Hepatocyte (in vitro differentiated cells): ENCODE measurements at regions not wholly inside any gene's neighbourhood (a gene's known extent, or its start where the extent isn't known, plus 50 kb on each side); places are given as distances from the start of the nearest gene placed in this dataset.

Experiments
- DNase-seq: peaks from one replicate; pipeline ENCODE4 v3.0.0-alpha.2; 2016; ENCODE audit warnings: low spot score
- H2AFZ ChIP-seq: fragments of 200-600 bp; sonication (generic); 2 replicates; pipeline ENCODE4 v1.6.0; 2016; ENCODE audit warnings: antibody characterized with exemption, mild to moderate bottlenecking
- H3K27ac ChIP-seq: fragments of 200-600 bp; sonication (generic); 2 replicates; pipeline ENCODE4 v1.5.1; 2016; ENCODE audit warnings: mild to moderate bottlenecking
- H3K27me3 ChIP-seq: fragments of 200-600 bp; sonication (generic); 2 replicates; pipeline ENCODE4 v1.6.1; 2016
- H3K36me3 ChIP-seq: fragments of 200-600 bp; sonication (generic); replicated peaks from 2 replicates; pipeline ENCODE4 v1.5.1; 2016; ENCODE audit warnings: low read depth; ENCODE audit not compliant: insufficient read depth
- H3K4me1 ChIP-seq: fragments of 200-600 bp; sonication (generic); 2 replicates; pipeline ENCODE4 v1.5.1; 2016; ENCODE audit warnings: mild to moderate bottlenecking, moderate library complexity; ENCODE audit not compliant: insufficient read depth
- H3K4me2 ChIP-seq: fragments of 200-600 bp; sonication (generic); 2 replicates; pipeline ENCODE4 v1.6.0; 2016
- H3K4me3 ChIP-seq: fragments of 200-600 bp; sonication (generic); 2 replicates; pipeline ENCODE4 v1.5.1; 2016; ENCODE audit warnings: mild to moderate bottlenecking
- H3K79me2 ChIP-seq: fragments of 200-600 bp; sonication (generic); 2 replicates; pipeline ENCODE4 v1.6.0; 2017; ENCODE audit warnings: mild to moderate bottlenecking
- H3K9me2 ChIP-seq: fragments of 200-600 bp; sonication (generic); replicated peaks from 2 replicates; pipeline ENCODE4 v1.6.0; 2017; ENCODE audit warnings: mild to moderate bottlenecking; ENCODE audit not compliant: insufficient read depth
- H3K9me3 ChIP-seq: fragments of 200-600 bp; sonication (generic); 2 replicates; pipeline ENCODE4 v1.5.1; 2016; ENCODE audit warnings: low read depth, mild to moderate bottlenecking
- H4K20me1 ChIP-seq: fragments of 200-600 bp; sonication (generic); 2 replicates; pipeline ENCODE4 v1.6.0; 2016; ENCODE audit warnings: mild to moderate bottlenecking; ENCODE audit not compliant: insufficient read depth, poor library complexity, severe bottlenecking
- EZH2 ChIP-seq: fragments of 200-600 bp; sonication (generic); IDR thresholded peaks from 2 replicates; pipeline ENCODE4 v1.6.1; 2016; ENCODE audit warnings: antibody characterized with exemption, mild to moderate bottlenecking, borderline replicate concordance
- EZH2phosphoT487 ChIP-seq: fragments of 200-600 bp; sonication (generic); IDR thresholded peaks from one replicate; pipeline ENCODE4 v1.6.1; 2018; ENCODE audit warnings: antibody characterized with exemption, mild to moderate bottlenecking, low read depth, moderate library complexity; ENCODE audit not compliant: unreplicated experiment, severe bottlenecking
- WGBS: methylation state at CpG from one replicate; pipeline ENCODE4 v1.1.6; 2016; ENCODE audit warnings: low lambda C conversion rate; ENCODE audit errors: missing lambda C conversion rate; 5-methylcytosine and 5-hydroxymethylcytosine counted together
- TF ChIP-seq, protein P1 (sequence below): fragments of 200-600 bp; sonication (generic); IDR thresholded peaks from 2 replicates; pipeline ENCODE4 v1.5.1; 2016; ENCODE audit warnings: antibody characterized with exemption, mild to moderate bottlenecking; ENCODE audit not compliant: poor library complexity

DNA sequence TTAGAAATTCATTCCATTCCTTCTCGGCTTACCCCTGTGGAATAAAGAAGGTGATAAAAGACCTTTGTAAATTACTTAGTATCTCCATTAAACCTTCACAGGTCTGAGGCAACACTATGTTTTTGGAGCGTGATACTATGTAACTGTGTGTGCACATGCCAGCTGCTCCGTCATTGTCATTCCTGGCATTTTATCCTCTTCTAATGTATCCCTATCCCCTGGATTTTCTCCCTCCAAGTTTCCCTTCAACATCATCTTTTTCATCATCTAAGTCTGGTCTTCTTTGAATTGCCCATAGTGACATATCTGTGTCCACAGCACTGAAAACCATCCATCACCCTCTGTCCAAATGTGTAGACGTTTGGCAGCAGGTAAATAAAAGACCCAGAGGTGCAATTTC lies 125.7 kb downstream of the TEX36 start:
- no peaks in the 10 kb centered on the region for H3K9me2 ChIP-seq
- H3K27ac ChIP-seq: no peak overlapping the region
- no peak for DNase-seq
- no peak overlapping the region for H3K4me2 ChIP-seq
- no peaks in the 10 kb centered on the region for H3K79me2 ChIP-seq
- 52% methylated on average over 4 of the region's 4 CpGs for WGBS
- H4K20me1 ChIP-seq: no peaks in the 10 kb centered on the region
- H2AFZ ChIP-seq: no peak overlapping the region
- peaks cover 8% of the 10 kb centered on the region for H3K27me3 ChIP-seq
- TF ChIP-seq EZH2phosphoT487: no peak
- TF ChIP-seq EZH2: no peak
- TF ChIP-seq, protein P1, sequence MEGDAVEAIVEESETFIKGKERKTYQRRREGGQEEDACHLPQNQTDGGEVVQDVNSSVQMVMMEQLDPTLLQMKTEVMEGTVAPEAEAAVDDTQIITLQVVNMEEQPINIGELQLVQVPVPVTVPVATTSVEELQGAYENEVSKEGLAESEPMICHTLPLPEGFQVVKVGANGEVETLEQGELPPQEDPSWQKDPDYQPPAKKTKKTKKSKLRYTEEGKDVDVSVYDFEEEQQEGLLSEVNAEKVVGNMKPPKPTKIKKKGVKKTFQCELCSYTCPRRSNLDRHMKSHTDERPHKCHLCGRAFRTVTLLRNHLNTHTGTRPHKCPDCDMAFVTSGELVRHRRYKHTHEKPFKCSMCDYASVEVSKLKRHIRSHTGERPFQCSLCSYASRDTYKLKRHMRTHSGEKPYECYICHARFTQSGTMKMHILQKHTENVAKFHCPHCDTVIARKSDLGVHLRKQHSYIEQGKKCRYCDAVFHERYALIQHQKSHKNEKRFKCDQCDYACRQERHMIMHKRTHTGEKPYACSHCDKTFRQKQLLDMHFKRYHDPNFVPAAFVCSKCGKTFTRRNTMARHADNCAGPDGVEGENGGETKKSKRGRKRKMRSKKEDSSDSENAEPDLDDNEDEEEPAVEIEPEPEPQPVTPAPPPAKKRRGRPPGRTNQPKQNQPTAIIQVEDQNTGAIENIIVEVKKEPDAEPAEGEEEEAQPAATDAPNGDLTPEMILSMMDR: no peak
- H3K9me3 ChIP-seq: no peaks in the 10 kb centered on the region
- H3K36me3 ChIP-seq: no peaks in the 10 kb centered on the region
- peaks cover 6% of the 10 kb centered on the region for H3K4me1 ChIP-seq
- no peak overlapping the region for H3K4me3 ChIP-seq

GRCh38 chr10:125556882-125557281 lies 126.1 kb downstream of the TEX36 start:
- H3K4me3 ChIP-seq: no peak overlapping the region
- H4K20me1 ChIP-seq: no peaks in the 10 kb centered on the region

GRCh38 chr10:125555743-125556142 lies 127.2 kb downstream of the TEX36 start:
- Histone ChIP-seq H2AFZ (no peak overlapping the region), H3K9me2 (no peaks in the 10 kb centered on the region), H3K27me3 (peaks cover 8% of the 10 kb centered on the region), H3K79me2 (no peaks in the 10 kb centered on the region), H3K4me1 (peaks cover 6% of the 10 kb centered on the region), H3K4me3 (no peak overlapping the region), H3K27ac (no peak overlapping the region), H4K20me1 (no peaks in the 10 kb centered on the region), H3K4me2 (no peak overlapping the region), H3K36me3 (no peaks in the 10 kb centered on the region), H3K9me3 (no peaks in the 10 kb centered on the region)
- DNase-seq: no peak
- 88% methylated on average over 12 of the region's 12 CpGs for WGBS
- TF ChIP-seq EZH2 (no peak), EZH2phosphoT487 (no peak)
- TF ChIP-seq, protein P1: no peak

More at GRCh38 chr10:125556882-125557281, 126.1 kb downstream of the TEX36 start:
- H3K79me2 ChIP-seq: no peaks in the 10 kb centered on the region
- peaks cover 6% of the 10 kb centered on the region for H3K4me1 ChIP-seq
- no peaks in the 10 kb centered on the region for H3K36me3 ChIP-seq
- no peak for TF ChIP-seq EZH2
- no peak for TF ChIP-seq EZH2phosphoT487
- TF ChIP-seq, protein P1: no peak
- peaks cover 8% of the 10 kb centered on the region for H3K27me3 ChIP-seq
- whole genome bisulfite sequencing: 21% methylated on average over 4 of the region's 4 CpGs
- no peaks in the 10 kb centered on the region for H3K9me3 ChIP-seq
- no peak for DNase-seq
- H3K9me2 ChIP-seq: no peaks in the 10 kb centered on the region
- H2AFZ ChIP-seq: no peak overlapping the region
- no peak overlapping the region for H3K27ac ChIP-seq
- H3K4me2 ChIP-seq: no peak overlapping the region

DNA sequence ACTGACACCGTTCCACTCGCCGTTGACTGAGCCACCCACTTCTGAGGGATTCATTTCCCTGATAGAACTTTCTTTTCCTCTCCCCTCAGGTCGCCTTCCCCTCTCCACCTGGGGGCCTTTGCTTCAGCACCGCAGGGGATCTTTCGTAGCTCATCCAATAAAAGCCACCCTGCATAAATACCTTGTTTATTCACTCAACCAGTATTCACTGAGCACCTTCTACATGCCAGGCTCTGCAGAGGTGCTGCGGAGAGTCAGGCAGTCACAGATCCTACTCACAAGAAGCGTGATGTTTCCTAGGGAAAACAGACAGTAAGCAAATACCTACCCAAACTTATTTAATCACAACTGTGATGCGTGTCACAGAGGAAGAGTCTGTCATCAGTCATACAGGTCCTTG lies 127.7 kb downstream of the TEX36 start:
- Histone ChIP-seq H3K27ac (no peak overlapping the region), H3K27me3 (peaks cover 8% of the 10 kb centered on the region), H3K36me3 (no peaks in the 10 kb centered on the region), H2AFZ (no peak overlapping the region), H3K4me2 (no peak overlapping the region), H4K20me1 (no peaks in the 10 kb centered on the region), H3K79me2 (no peaks in the 10 kb centered on the region), H3K9me2 (no peaks in the 10 kb centered on the region), H3K4me1 (peaks cover 6% of the 10 kb centered on the region), H3K9me3 (no peaks in the 10 kb centered on the region), H3K4me3 (no peak overlapping the region)
- TF ChIP-seq EZH2phosphoT487 (no peak), EZH2 (no peak)
- TF ChIP-seq, protein P1: no peak
- DNase-seq: no peak
- 82% methylated on average over 9 of the region's 9 CpGs for WGBS
